Activated naive CD4-positive, alpha-beta T cell treated with anti-CD3 and anti-CD28 coated beads for 36 hours (primary cell): ENCODE measurements at regions not wholly inside any gene's neighbourhood (a gene's known extent, or its start where the extent isn't known, plus 50 kb on each side); places are given as distances from the start of the nearest gene placed in this dataset.

ENCODE experiments used
- CTCF ChIA-PET: fragments of 350-600 bp; sonication (Branson Sonifier 250); formaldehyde crosslinking; loops from one replicate; lab custom pipeline; 2021; ENCODE audit warnings: antibody characterized with exemption; lab: Charles Lee
- DNase-seq: peaks from one replicate; pipeline ENCODE4 v3.0.0-alpha.2; 2020
- H3K27ac Mint-ChIP-seq: one replicate; pipeline ENCODE4 v1.8.0; 2021; ENCODE audit warnings: mild to moderate bottlenecking, mixed read lengths
- H3K27me3 Mint-ChIP-seq: one replicate; pipeline ENCODE4 v1.8.0; 2021; ENCODE audit warnings: low read depth, mixed read lengths
- H3K36me3 Mint-ChIP-seq: one replicate; pipeline ENCODE4 v1.8.0; 2021; ENCODE audit warnings: low read depth, mixed read lengths
- H3K4me1 Mint-ChIP-seq: one replicate; pipeline ENCODE4 v1.8.0; 2021; ENCODE audit warnings: low read depth, mixed read lengths
- H3K4me3 Mint-ChIP-seq: one replicate; pipeline ENCODE4 v1.8.0; 2021; ENCODE audit warnings: mild to moderate bottlenecking, moderate library complexity, mixed read lengths
- H3K9me3 Mint-ChIP-seq: one replicate; pipeline ENCODE4 v1.8.0; 2021; ENCODE audit warnings: mixed read lengths
- intact Hi-C: fragments of 100-400 bp; cut with micrococcal nuclease; formaldehyde crosslinking; loops from one replicate; pipeline ENCODE4 v1.15.1; 2023

DNA sequence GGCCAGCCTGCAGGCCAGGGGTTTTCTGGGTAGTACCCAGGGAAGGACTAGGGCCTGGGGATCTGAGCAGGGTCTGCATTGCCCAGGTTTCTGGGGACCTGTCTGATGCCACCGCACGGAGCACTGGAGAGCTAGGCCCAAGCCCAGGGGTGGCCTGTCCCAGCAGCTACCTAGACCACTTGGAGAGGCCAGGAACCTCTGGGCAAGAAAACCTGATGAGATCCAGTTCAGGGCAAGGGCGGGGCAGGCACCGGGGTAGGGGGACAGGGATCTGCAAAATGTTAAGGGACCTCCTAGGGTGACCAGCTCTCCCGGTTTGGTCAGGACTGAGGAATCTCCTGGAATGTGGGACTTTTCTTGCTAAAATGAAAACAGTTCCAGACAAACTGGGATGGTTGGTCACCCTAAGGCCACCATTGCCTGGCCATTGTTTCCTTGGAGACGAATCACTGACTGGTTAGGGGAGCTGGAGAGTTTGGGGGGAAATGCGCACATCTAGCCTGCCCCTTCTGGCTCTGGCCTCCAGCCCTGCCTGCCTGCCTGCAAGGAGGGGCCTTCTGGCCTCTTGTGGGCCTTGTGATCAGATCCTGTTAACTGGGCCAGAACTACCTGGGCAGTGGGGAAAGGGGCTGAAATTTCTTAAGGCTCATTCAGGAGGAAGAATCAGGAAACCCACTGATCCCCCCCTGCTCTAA is 117.4 kb upstream of the TLE3 start:
- no peak for DNase-seq
- no peaks in the 10 kb centered on the region for H3K36me3 Mint-ChIP-seq
- no peak overlapping the region for H3K4me3 Mint-ChIP-seq
- no peaks in the 10 kb centered on the region for H3K27me3 Mint-ChIP-seq
- no peaks in the 10 kb centered on the region for H3K4me1 Mint-ChIP-seq
- H3K9me3 Mint-ChIP-seq: no peaks in the 10 kb centered on the region
- intact Hi-C loops: no loop called here
- CTCF ChIA-PET: interaction anchor here (1.1 kb wide), 1 partner anchor 11 kb away, joined by 3 read pairs; no protein-coding TSS in a partner anchor
- H3K27ac Mint-ChIP-seq: no peak overlapping the region

GRCh38 chr15:70214276-70214675 is 116.6 kb upstream of the TLE3 start:
- H3K4me3 Mint-ChIP-seq: no peak overlapping the region
- H3K9me3 Mint-ChIP-seq: no peaks in the 10 kb centered on the region
- H3K4me1 Mint-ChIP-seq: no peaks in the 10 kb centered on the region
- no peak overlapping the region for H3K27ac Mint-ChIP-seq
- no peaks in the 10 kb centered on the region for H3K27me3 Mint-ChIP-seq
- DNase-seq: no peak
- H3K36me3 Mint-ChIP-seq: no peaks in the 10 kb centered on the region
- CTCF ChIA-PET: interaction anchor here (1.1 kb wide), 1 partner anchor 12 kb away, joined by 3 read pairs; no protein-coding TSS in a partner anchor
- intact Hi-C loops: no loop called here

GRCh38 chr15:70213794-70214193 is 116.1 kb upstream of the TLE3 start:
- Mint-ChIP-seq H3K4me3 (no peak overlapping the region), H3K9me3 (no peaks in the 10 kb centered on the region), H3K27ac (no peak overlapping the region), H3K27me3 (no peaks in the 10 kb centered on the region), H3K36me3 (no peaks in the 10 kb centered on the region), H3K4me1 (no peaks in the 10 kb centered on the region)
- no peak for DNase-seq
- CTCF ChIA-PET: interaction anchor here (1.1 kb wide), 1 partner anchor 13 kb away, joined by 3 read pairs; no protein-coding TSS in a partner anchor
- intact Hi-C loops: no loop called here

DNA sequence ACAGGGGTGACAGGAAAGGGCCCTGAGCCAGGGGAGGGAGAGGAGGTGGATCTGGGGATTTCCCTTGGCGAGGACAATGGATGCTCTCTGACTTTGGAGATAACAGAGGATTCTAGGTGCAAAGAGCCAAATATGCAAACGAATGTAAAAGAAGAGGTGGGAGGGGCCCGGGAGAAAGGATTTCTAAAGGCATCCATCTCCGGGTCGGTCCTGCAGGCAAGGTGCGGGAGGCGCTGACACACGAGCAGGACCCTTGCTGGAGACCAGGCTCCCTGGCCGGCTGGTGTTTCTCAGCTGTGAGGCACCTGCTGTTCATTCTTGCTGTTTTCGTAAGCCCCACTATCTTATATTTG is 115.2 kb upstream of the TLE3 start:
- Mint-ChIP-seq H3K27me3 (no peaks in the 10 kb centered on the region), H3K36me3 (no peaks in the 10 kb centered on the region), H3K4me1 (no peaks in the 10 kb centered on the region), H3K27ac (no peak overlapping the region), H3K9me3 (no peaks in the 10 kb centered on the region), H3K4me3 (no peak overlapping the region)
- no peak for DNase-seq
- intact Hi-C loops: no loop called here
- CTCF ChIA-PET: no interaction called here

DNA sequence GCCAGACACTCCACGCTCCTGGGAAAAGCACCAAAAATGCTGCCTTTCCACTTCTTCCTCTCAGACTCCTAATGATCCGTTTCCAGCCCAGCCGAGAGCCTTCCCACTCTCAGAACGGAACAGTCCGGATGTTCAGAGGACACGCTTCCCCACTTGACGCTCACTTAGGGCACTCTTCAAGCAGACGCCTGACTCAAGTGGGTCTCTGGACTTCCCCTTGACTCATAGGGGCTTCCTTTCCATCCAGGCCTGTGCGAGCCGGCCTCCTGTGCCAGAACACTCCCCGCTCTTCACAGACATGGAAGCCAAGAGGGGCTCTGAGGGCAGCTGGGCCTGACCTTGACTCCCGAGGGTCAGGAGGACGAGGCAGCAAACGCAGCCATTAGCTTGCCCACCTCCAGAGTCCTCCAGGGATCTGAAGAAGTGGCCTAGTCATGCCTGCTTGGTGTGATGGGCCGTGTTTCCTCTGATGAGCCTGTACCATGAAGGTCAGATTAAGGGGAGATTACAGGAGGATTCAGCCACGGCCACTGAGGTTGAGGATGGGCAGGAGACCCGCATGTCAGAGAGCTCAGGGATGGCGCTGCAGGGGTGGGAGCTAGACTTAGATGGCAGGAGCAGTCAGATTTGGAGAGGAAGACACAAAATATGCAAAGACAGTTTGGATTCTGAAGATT is 114.7 kb upstream of the TLE3 start:
- Mint-ChIP-seq H3K27ac (no peak overlapping the region), H3K27me3 (no peaks in the 10 kb centered on the region), H3K36me3 (no peaks in the 10 kb centered on the region), H3K4me3 (no peak overlapping the region), H3K9me3 (no peaks in the 10 kb centered on the region), H3K4me1 (no peaks in the 10 kb centered on the region)
- intact Hi-C loops: no loop called here
- DNase-seq: no peak
- CTCF ChIA-PET: no interaction called here

- CTCF ChIA-PET: no interaction called here
- Mint-ChIP-seq H3K36me3 (no peaks in the 10 kb centered on the region), H3K9me3 (no peaks in the 10 kb centered on the region), H3K4me3 (no peak overlapping the region), H3K27ac (no peak overlapping the region), H3K27me3 (no peaks in the 10 kb centered on the region), H3K4me1 (no peaks in the 10 kb centered on the region)
- DNase-seq: no peak
- intact Hi-C loops: no loop called here
Measured at GRCh38 chr15:70210528-70210927, 112.8 kb upstream of the TLE3 start.

DNA sequence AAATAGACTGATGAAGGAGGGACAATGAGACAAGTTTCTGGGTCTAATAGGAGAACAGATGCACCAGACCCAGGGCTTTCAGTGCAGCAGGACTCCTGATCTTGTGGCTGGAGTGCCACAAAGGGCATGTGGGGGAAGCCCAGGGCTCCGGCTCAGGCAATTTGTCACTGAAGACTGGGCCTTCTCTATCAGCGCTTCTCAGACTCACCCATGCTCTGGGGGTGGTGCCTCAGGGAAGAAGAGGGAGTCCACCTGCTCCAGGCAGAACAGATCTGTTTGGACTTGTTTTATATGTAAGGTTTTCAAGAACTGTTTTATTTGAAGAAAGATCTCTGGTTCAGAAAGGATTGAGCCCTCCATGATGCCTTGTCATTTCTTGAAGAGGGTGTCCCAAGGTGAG is 112.4 kb upstream of the TLE3 start:
- no peaks in the 10 kb centered on the region for H3K9me3 Mint-ChIP-seq
- H3K4me3 Mint-ChIP-seq: no peak overlapping the region
- no peak overlapping the region for H3K27ac Mint-ChIP-seq
- H3K36me3 Mint-ChIP-seq: no peaks in the 10 kb centered on the region
- H3K27me3 Mint-ChIP-seq: no peaks in the 10 kb centered on the region
- CTCF ChIA-PET: no interaction called here
- H3K4me1 Mint-ChIP-seq: no peaks in the 10 kb centered on the region
- intact Hi-C loops: no loop called here
- DNase-seq: no peak

DNA sequence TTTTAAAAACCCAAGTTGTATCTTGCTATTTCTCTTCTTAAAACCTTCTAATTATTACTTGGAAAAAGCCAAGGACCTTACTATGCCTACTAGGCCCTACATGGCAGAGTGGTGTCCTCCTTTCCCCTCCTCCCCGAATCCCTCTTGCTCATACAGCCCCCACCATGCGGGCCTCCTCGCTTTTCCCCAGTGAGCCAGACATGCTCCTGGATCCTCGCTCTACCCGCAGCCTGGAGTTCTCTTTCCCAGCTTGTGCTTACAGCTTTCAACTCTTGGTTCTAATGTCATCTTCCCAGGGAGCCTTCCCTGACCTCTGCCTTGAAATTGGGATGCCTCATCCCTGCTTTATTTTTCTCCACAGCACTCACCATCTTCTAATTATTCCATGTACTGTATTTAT is 111.8 kb upstream of the TLE3 start:
- Mint-ChIP-seq H3K27me3 (no peaks in the 10 kb centered on the region), H3K9me3 (no peaks in the 10 kb centered on the region), H3K27ac (no peak overlapping the region), H3K36me3 (no peaks in the 10 kb centered on the region), H3K4me3 (no peak overlapping the region), H3K4me1 (no peaks in the 10 kb centered on the region)
- CTCF ChIA-PET: no interaction called here
- no peak for DNase-seq
- intact Hi-C loops: no loop called here

- no peak for DNase-seq
- CTCF ChIA-PET: no interaction called here
Measured at GRCh38 chr15:70208332-70208731, 110.6 kb upstream of the TLE3 start.

GRCh38 chr15:70206668-70207067 is 109.0 kb upstream of the TLE3 start:
- Mint-ChIP-seq H3K27ac (no peak overlapping the region), H3K4me3 (no peak overlapping the region), H3K36me3 (no peaks in the 10 kb centered on the region), H3K9me3 (no peaks in the 10 kb centered on the region), H3K4me1 (no peaks in the 10 kb centered on the region), H3K27me3 (no peaks in the 10 kb centered on the region)
- CTCF ChIA-PET: no interaction called here
- no peak for DNase-seq
- intact Hi-C loops: no loop called here

More at GRCh38 chr15:70208332-70208731, 110.6 kb upstream of the TLE3 start:
- Mint-ChIP-seq H3K27me3 (no peaks in the 10 kb centered on the region), H3K9me3 (no peaks in the 10 kb centered on the region), H3K4me1 (no peaks in the 10 kb centered on the region), H3K4me3 (no peak overlapping the region), H3K27ac (no peak overlapping the region), H3K36me3 (no peaks in the 10 kb centered on the region)
- intact Hi-C loops: no loop called here

- H3K4me1 Mint-ChIP-seq: no peaks in the 10 kb centered on the region
- DNase-seq: no peak
- H3K27me3 Mint-ChIP-seq: no peaks in the 10 kb centered on the region
- intact Hi-C loops: no loop called here
- CTCF ChIA-PET: no interaction called here
- H3K36me3 Mint-ChIP-seq: no peaks in the 10 kb centered on the region
- H3K27ac Mint-ChIP-seq: no peak overlapping the region
- H3K9me3 Mint-ChIP-seq: no peaks in the 10 kb centered on the region
- H3K4me3 Mint-ChIP-seq: no peak overlapping the region
Measured at GRCh38 chr15:70204652-70205051, 106.9 kb upstream of the TLE3 start.

- no peak for DNase-seq
- H3K9me3 Mint-ChIP-seq: no peaks in the 10 kb centered on the region
- H3K4me1 Mint-ChIP-seq: no peaks in the 10 kb centered on the region
- H3K27me3 Mint-ChIP-seq: no peaks in the 10 kb centered on the region
- H3K36me3 Mint-ChIP-seq: no peaks in the 10 kb centered on the region
- H3K27ac Mint-ChIP-seq: no peak overlapping the region
- H3K4me3 Mint-ChIP-seq: no peak overlapping the region
- CTCF ChIA-PET: no interaction called here
- intact Hi-C loops: no loop called here
Measured at GRCh38 chr15:70203981-70204560, 106.4 kb upstream of the TLE3 start.

DNA sequence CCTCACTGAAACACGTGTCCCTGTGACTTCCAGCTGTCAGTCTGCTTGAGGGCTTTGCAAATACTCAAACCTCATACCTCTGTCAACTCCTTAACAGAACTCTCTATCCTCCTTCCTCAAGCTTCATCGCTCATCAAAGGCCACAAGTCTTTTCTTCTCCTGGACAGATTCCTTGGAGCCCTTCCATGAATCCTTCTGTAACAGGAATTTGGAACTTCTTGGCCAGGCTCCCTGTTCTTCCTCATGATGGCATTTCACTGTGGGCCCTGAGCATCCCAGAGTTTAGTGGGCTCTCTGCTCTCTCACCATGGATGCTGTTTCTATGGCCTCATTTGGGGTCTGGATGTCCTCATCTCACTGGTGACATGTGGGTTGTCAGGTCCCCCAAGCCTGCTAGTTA is 105.0 kb upstream of the TLE3 start:
- DNase-seq: no peak
- Mint-ChIP-seq H3K36me3 (no peaks in the 10 kb centered on the region), H3K4me3 (no peak overlapping the region), H3K27me3 (no peaks in the 10 kb centered on the region), H3K4me1 (no peaks in the 10 kb centered on the region), H3K27ac (no peak overlapping the region), H3K9me3 (no peaks in the 10 kb centered on the region)
- intact Hi-C loops: no loop called here
- CTCF ChIA-PET: interaction anchor here (0.6 kb wide), 1 partner anchor 161 kb away, joined by 5 read pairs; no protein-coding TSS in a partner anchor
